Astrocyte (in vitro differentiated cells and primary cell): ENCODE measurements at regions not wholly inside any gene's neighbourhood (a gene's known extent, or its start where the extent isn't known, plus 50 kb on each side); places are given as distances from the start of the nearest gene placed in this dataset.

ENCODE experiments used
- CTCF ChIP-seq: IDR thresholded peaks from 2 replicates; pipeline ENCODE4 v1.5.1; 2011; ENCODE audit warnings: low read depth, mild to moderate bottlenecking, inconsistent platforms, low read length, moderate library complexity; ENCODE audit not compliant: insufficient read depth
- EZH2 ChIP-seq: IDR thresholded peaks from 2 replicates; pipeline ENCODE4 v1.6.1; 2012; ENCODE audit warnings: mild to moderate bottlenecking, low read length, inconsistent platforms; ENCODE audit not compliant: insufficient read depth

- TF ChIP-seq CTCF: no peak
- no peak for TF ChIP-seq EZH2
Observed at GRCh38 chr17:34174496-34174895, 80.6 kb upstream of the CCL2 start.
